Keratinocyte (primary cell): ENCODE measurements at regions not wholly inside any gene's neighbourhood (a gene's known extent, or its start where the extent isn't known, plus 50 kb on each side); places are given as distances from the start of the nearest gene placed in this dataset.

Experiments used
- CTCF ChIP-seq, 3 experiments: IDR thresholded peaks in 1 of 3; conservative IDR thresholded peaks in 1 of 3; optimal IDR thresholded peaks in 1 of 3; 2 replicates in 2 of 3; 3 replicates in 1 of 3; pipeline versions ENCODE3 to v1.5.1; 2011; ENCODE audit warnings: low read length in 3 of 3, mild to moderate bottlenecking in 3 of 3, moderate library complexity in 2 of 3, control low read depth in 1 of 3, inconsistent platforms in 1 of 3; ENCODE audit not compliant: insufficient read depth in 2 of 3; ENCODE audit errors: extremely low read depth in 1 of 3
- EZH2 ChIP-seq: IDR thresholded peaks from one replicate; pipeline ENCODE4 v1.6.1; 2012; ENCODE audit warnings: inconsistent platforms, mild to moderate bottlenecking, low read length, moderate library complexity

- TF ChIP-seq CTCF (optimal IDR thresholded peaks at IDR 0.05 in 1 of 3, IDR thresholded peaks at IDR 0.05 in 1 of 3, conservative IDR thresholded peaks at IDR 0.05 in 1 of 3; ENCODE audit: extremely low read depth in 1 of 3, insufficient read depth in 2 of 3, low read length in 3 of 3) (no peak), EZH2 (no peak)
Observed at GRCh38 chr5:156052656-156053055, 274.3 kb upstream of the SGCD start.
